ENCODE measurements at regions not wholly inside any gene's neighbourhood (a gene's known extent, or its start where the extent isn't known, plus 50 kb on each side); places are given as distances from the start of the nearest gene placed in this dataset.
A peak's percentile ranks its signal among the peaks of the same experiment; 100 is the strongest.
"Not testable (repeated sequence)": the region's sequence is repeated elsewhere in the genome, so short reads cannot be mapped to it uniquely, and the experiment has no call there.

DNA sequence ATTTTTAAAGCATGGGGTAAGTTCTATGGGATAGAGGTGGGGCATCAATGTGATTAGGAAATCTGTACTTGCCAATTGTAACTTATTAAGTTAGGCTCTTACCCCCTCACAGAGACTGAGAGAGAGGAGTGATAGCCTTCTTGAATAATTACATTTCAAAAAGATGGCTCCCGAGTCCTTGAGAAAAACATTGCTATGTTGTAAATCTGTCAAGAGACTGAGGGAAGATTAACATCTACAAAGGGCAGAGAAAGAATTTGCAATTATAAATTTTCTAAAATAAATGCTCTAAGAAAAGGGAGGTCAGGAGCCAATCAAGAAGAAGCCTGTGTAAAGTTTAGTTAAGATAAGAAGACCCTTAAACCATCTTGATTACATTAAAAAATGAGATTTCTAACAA, 1570.8 kb downstream of the OLFM4 start:
- DNase-seq: no peak

DNA sequence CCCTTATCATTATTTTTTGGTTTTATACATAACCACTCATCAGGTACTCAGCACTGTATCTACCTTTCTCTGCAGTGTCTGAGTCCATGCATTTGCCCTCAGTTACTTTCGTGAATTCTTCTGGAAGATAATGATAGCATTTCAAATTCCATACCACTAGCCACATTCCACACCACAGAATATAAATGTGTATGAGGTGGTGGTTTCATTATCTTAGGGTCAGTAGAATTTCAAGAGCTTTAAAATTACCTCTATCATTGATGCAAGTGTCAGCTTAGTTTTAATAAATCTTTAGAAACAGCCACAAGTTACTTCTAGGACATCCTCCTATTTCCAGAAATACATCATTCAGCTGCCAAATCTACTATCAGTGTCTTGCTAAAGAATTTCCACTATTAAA, 1578.3 kb downstream of the OLFM4 start:
- no peak for DNase-seq

GRCh38 chr13:54607421-54607820, 1578.8 kb downstream of the OLFM4 start:
- no peak for DNase-seq

GRCh38 chr13:54611390-54611789, 1582.8 kb downstream of the OLFM4 start:
- no peak for DNase-seq

DNA sequence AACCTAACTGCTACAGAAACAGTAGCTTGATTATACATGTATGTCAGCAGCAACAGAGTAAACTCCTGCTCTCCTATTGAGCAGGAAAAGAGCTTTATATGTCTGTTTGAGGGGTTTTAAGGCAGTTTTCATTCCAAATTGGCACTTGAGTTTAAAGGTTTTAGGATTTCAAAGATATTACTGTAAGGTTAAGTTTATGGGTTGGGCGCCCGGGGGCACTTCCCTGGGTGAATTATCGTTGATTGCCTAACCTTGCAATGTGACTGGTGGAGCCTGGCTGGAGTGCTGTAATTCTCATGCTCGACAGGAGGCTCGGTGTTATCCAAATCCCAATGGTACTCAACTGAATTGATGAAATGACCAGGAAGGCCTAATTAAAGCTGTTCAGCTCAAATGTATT, 1586.1 kb downstream of the OLFM4 start:
- DNase-seq: no peak

DNA sequence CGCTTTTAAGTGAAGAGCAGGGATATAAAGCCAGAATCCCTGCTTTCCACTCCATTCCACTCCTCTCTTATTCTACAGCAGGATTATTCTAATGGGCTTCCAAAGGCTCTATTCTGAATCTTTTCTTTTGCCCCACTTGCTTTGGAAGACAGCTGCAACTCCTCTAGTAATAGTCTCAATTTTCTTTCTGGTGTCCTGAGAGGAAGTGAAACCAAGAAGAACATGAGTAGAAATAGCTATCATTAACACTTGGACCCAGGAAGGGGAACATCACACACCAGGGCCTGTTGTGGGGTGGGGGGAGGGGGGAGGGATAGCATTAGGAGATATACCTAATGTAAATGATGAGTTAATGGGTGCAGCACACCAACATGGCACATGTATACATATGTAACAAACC, 1597.9 kb downstream of the OLFM4 start:
- DNase-seq: not testable (repeated sequence)

DNA sequence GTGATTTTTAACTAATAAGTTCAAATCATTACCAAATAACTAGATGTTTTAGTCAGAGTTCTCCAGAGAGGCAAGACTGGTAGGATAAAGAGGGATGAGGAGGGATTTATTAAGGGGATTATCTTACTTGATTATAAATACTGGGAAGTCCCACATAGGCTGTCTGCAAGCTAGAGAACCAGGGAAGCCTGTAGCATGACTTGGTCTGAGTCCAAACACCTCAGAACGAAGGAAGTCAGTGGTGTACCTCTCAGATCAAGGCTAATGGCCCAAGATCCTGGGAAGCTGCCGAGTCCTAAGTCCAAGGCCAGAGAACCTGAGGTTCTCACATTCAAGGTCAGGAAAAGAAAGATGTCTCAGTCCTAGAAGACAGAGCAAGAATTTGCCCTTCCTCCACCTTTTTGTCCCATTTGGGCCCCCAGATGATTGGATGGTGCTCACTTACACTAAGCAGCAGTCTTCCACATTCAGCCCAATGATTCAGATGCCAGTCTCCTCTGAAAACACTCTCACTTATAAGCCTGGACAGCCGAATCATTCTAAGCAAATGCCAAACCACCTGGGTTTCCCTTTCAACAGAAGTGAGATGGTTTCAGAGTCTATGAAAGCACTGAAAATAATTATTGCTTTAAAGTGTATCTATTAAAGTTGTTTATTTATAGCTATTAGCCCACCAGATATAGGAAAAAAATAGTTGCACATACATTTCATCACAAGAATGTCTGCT, 1599.2 kb downstream of the OLFM4 start:
- DNase-seq: peak; percentile 29

GRCh38 chr13:54628383-54628782, 1599.8 kb downstream of the OLFM4 start:
- DNase-seq: peak; percentile 36

DNA sequence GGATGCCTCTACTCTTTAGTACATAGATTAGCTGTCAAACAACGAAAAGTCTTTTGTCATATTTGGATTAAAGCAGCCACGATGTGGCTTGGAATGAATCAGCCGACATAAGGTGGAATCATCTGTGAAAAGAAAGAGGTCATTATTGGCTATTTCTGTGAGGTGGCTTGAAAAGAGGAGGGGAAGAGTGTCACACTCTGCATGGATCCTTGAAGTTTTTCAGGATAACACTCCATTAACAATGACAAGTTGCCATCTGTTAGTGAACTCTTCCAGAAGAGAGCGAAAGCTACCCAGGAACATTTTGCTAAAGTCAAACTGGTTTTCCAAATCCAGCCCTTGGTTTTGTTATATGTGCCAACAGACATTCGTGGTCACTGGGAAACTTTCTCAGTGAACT, 1604.8 kb downstream of the OLFM4 start:
- no peak for DNase-seq

GRCh38 chr13:54636231-54636630, 1607.6 kb downstream of the OLFM4 start:
- DNase-seq: no peak

GRCh38 chr13:54637366-54637765, 1608.8 kb downstream of the OLFM4 start:
- peak; percentile 71 for DNase-seq

DNA sequence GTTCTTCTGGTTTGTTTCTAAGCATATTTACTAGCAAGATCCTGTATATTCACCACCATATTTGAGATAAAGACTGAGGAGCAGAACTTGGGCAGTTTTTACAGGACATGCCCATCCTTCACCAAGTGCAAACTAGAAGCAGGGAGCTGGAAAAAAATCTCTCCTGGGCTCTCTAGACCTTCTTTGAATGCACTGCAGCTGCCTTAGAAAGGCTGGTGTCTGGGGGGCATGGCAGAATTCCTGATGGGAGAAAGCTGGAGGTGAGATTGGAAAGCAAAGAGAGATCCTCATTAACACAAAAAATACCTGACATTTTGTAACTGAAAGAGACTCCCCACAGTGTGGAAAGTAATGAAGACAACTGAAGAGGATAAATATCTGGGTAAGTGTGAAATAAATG, 1612.1 kb downstream of the OLFM4 start:
- no peak for DNase-seq

GRCh38 chr13:54643863-54644262, 1615.2 kb downstream of the OLFM4 start:
- no peak for DNase-seq

DNA sequence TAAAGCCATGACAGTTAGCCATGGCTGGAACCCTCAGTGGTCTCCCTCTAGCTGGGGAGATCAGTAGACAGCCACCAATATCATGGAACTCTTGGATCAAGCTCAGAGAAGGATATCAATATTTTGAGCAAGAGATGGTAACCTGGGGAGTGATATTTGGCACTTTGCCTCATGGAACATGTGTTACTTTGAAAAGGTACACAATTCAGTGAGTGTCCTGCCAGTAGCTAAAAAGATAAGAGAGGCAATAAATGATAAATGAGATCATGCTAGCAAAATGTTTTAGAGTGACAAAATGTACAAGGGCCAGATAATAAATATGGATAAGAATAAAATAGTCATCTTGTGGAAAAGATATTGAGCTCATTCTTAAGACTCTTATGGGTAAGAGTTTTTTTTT, 1618.7 kb downstream of the OLFM4 start:
- DNase-seq: no peak

DNA sequence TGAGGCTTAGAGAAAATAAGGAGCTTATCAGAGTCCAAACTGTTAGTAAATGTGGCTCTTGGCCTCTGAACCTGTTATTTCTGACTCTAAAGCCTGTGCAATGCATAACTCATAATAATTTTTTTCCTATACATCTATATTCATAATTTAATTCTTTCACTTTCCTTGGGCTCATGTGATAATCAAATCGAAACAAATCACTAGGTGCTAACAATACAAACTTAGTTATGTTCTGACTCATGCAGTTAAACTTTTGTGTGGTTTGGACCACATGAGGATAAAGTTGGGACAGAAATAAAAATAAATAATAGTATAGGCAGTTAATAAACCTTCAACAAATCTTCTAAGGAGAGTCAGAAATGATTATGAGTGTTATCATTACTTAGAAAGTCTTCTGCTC, 1629.0 kb downstream of the OLFM4 start:
- DNase-seq: no peak

DNA sequence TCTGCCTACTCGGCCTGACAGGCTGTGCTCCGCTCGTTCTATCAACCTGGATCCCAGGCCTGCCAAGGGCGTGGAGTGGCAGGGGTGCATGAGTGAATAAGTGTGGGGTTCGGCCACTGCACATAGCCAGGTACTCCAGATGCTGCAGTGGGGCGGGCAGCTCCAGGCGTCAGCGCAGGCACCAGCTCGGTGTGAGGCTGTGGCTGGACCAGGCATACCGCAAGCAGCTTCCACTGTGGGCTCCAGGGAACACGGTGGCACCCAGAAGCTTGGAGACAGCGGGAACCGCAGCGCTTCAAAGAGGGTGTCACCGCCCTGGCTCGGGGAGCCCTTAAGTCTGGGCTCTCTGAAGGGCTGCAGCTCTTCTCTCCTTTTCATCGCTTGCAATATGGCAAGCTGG, 1630.2 kb downstream of the OLFM4 start:
- no peak for DNase-seq

DNA sequence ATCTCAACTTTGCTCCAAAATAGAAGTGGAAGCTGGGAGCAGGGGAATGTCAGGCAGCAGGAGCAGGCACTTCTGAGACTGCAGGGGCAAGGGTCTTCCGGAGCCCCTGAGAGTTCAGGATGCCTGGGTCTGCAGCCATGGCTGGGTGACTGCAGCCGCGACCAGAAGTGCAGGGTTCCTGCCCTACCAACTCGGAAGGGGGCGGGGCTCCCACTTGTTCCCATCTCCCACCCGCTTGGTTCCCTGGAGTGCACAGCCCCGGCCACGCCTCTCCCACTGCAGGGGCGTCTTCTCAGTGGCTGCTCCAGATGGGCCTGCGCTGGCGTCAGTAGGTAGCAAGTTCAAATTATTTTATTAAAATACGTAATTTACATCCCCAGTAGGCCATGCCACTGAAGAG, 1631.7 kb downstream of the OLFM4 start:
- DNase-seq: no peak

DNA sequence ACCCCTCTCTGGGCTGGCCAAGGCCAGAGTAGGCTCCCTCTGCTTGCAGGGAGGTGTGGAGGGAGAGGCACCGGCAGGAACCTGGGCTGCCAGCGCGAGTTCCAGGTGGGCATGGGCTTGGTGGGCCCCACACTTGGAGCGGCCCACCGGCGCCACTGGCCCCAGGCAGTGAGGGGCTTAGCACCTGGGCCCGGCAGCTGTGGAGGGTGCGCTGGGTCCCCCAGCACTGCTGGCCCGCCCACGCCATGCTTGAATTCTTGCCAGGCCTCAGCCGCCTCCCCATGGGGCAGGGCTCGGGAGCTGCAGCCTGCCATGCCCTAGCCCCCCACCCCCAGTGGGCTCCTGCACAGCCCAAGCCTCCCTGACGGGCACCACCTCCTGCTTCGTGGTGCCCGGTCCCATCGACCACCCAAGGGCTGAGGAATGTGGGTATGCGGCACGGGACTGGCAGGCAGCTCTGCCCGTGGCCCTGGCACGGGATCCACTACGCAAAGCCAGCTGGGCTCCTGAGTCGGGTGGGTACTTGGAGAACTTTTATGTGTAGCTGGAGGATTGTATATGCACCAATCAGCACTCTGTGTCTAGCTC, 1648.0 kb downstream of the OLFM4 start:
- no peak for DNase-seq

DNA sequence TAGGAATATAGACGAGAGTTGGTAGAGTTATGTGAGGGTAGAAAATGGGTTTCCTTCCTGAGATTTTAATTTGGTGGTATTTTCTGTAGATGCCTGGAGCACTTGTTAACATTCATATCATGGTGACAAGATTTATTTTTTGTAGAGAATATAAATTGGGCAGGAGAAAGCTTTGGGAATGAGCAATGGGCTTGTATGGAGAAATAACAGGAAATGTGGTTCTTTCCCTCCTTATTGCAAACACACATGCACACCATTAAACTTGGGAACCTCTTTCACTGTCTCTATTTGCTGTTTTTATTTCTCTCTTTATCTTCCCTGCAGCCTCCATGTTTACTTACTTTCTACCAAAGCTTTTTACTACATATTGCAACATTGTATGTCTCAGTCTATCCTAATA, 1653.6 kb downstream of the OLFM4 start:
- DNase-seq: no peak

GRCh38 chr13:54687173-54687572, 1658.6 kb downstream of the OLFM4 start:
- DNase-seq: peak; percentile 40

DNA sequence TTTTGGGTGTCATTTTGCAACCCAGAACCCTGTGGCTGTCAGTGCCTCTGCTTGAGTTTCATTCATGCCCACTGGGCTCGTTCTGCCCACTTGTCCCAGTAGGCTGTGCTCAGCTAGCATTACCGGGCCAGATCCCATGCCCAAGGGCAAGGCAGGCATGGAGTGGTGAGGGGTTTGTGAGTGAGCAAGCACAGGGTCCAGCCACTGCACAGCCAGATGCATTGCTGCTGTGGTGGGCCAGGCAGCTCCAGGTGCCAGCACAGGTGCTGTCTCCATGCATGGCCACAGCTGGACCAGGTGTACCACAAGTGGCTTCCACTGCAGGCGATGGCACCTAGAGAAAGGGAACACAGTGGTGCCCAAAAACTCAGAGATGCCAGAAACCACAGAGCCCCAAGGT, 1671.2 kb downstream of the OLFM4 start:
- no peak for DNase-seq

- DNase-seq: peak; percentile 61
Observed at GRCh38 chr13:54705738-54706137, 1677.1 kb downstream of the OLFM4 start.

GRCh38 chr13:54706336-54706735, 1677.7 kb downstream of the OLFM4 start:
- peak; percentile 88 for DNase-seq

GRCh38 chr13:54709546-54709945, 1680.9 kb downstream of the OLFM4 start:
- DNase-seq: peak; percentile 88

GRCh38 chr13:54733639-54734038, 1705.0 kb downstream of the OLFM4 start:
- DNase-seq: peak; percentile 75

All from DMS53 (cell line).